ENCODE measurements at regions not wholly inside any gene's neighbourhood (a gene's known extent, or its start where the extent isn't known, plus 50 kb on each side); places are given as distances from the start of the nearest gene placed in this dataset.
"Not testable (repeated sequence)": the region's sequence is repeated elsewhere in the genome, so short reads cannot be mapped to it uniquely, and the experiment has no call there.

DNA sequence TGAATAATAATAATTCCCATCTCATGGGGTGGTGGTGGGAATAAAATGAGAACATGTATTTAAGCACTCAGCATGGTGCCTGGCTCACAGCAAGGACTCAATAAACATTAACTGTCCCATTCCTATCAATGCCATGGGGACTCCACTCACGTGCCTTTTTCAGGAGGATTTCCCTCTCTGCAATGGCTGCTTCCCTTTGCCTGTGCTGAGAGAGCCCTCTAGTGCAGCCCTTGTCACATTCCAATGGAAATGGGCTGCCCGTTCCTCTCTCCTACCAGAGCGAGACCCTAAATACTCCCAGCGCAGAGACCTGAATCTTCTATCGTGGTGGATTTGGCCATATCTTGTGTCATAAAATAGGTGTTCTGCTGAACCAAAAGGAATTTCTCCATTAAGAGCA, 621.5 kb upstream of the B3GAT1 start:
- H3K27ac Mint-ChIP-seq, result no peak overlapping the region
- no peaks in the 10 kb centered on the region for H3K4me1 Mint-ChIP-seq (ENCODE audit: low read depth in 2 of 2)
- ATAC-seq (no peak), DNase-seq (ENCODE audit: low spot score) (no peak)
- no peaks in the 10 kb centered on the region for H3K36me3 Mint-ChIP-seq
- peaks cover 0 to 31% of the 10 kb centered on the region in 2 donors for H3K27me3 Mint-ChIP-seq
- no peak overlapping the region for H3K4me3 Mint-ChIP-seq
- H3K9me3 Mint-ChIP-seq, result no peaks in the 10 kb centered on the region

DNA sequence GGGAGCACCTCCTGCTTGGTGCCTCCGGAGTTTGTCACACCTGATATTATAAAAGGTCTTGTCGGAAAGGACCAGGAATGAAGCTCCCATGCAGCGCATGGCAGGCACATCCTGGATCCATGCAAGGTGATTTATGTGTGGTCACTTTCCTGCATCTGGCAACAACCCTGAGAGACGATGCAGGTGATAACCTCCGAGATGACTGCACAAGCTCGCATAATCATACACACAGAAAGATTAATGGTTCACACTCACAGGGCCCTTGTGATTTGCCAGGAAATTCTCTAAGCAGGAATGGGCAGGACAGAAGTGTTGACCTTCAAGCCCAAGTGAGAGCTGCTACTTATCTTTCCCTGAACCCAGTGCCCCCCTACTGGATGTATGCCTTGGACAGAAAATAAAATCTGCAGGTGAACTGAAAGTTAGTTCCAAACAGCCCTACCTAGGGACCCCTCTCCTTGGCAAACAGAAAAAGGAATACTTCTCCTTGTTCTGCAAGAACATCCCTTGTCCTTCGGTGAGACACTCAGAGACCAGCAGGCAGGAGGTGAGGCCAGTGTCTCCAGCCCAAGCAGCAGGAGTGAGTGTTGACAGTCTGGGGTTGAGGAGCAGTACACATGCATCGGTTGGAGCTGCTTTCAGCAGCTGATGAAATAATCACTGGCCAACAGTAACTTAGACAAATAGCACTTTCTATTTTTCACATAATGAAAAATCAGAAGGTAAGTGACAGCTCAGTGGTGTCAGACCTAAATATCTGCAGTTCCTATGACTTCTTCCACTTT, 619.4 kb upstream of the B3GAT1 start:
- H3K4me1 Mint-ChIP-seq (ENCODE audit: low read depth in 2 of 2), result no peaks in the 10 kb centered on the region
- H3K27me3 Mint-ChIP-seq, result peaks cover 2 to 36% of the 10 kb centered on the region in 2 donors
- H3K36me3 Mint-ChIP-seq, result no peaks in the 10 kb centered on the region
- DNase-seq (ENCODE audit: low spot score), result no peak
- no peak overlapping the region for H3K27ac Mint-ChIP-seq
- no peak overlapping the region for H3K4me3 Mint-ChIP-seq
- H3K9me3 Mint-ChIP-seq, result peaks cover 3% of the 10 kb centered on the region
- no peak for ATAC-seq

DNA sequence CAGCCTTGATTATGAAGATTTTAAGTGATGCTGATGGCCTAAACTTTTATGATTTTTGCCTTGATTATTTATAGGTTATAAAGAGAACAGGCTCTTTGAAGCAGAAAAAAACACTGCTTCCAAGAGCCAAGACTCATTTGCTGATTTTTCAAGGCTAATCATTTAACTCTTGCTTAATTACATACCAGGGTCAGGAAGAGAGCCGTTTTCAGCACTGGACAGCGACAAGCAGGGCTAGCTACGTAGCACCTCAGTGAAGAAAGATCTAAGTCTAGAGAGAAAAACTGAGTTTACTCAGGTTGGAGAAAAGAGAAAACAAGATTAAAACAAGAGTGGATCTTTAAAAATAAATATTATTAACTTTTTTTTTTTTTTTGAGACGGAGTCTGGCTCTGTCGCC, 615.4 kb upstream of the B3GAT1 start:
- DNase-seq (ENCODE audit: low spot score), result no peak
- peaks cover 3% of the 10 kb centered on the region for H3K9me3 Mint-ChIP-seq
- no peak for ATAC-seq
- H3K27ac Mint-ChIP-seq, result no peak overlapping the region
- H3K4me1 Mint-ChIP-seq (ENCODE audit: low read depth in 2 of 2), result no peaks in the 10 kb centered on the region
- H3K27me3 Mint-ChIP-seq, result peaks cover 2 to 31% of the 10 kb centered on the region in 2 donors
- no peak overlapping the region for H3K4me3 Mint-ChIP-seq
- no peaks in the 10 kb centered on the region for H3K36me3 Mint-ChIP-seq

DNA sequence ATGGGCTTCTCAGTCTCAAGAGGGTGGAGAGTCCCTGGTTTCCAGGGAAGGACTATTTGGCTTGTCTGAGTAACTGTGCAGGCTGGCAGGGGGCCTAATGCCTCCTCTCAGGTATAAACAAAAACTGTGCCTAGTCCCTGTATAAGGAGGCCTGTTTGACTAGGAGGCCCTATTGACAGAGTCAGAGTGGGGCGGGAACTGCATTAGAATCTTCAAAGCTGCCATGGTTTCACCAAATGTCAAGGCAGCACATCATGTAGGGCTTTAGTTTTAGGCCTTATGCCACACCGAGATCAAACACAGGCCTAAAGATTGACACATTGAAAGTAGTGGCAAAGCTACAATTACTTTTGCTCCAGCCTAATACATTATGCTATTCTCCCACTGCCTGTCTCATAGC, 611.5 kb upstream of the B3GAT1 start:
- no peak overlapping the region for H3K27ac Mint-ChIP-seq
- peaks cover 2 to 17% of the 10 kb centered on the region in 2 donors for H3K27me3 Mint-ChIP-seq
- no peak overlapping the region for H3K4me3 Mint-ChIP-seq
- DNase-seq (ENCODE audit: low spot score) (no peak), ATAC-seq (no peak)
- H3K4me1 Mint-ChIP-seq (ENCODE audit: low read depth in 2 of 2), result peaks cover 4 to 8% of the 10 kb centered on the region in 2 donors
- H3K9me3 Mint-ChIP-seq, result peaks cover 3% of the 10 kb centered on the region
- H3K36me3 Mint-ChIP-seq, result no peaks in the 10 kb centered on the region

DNA sequence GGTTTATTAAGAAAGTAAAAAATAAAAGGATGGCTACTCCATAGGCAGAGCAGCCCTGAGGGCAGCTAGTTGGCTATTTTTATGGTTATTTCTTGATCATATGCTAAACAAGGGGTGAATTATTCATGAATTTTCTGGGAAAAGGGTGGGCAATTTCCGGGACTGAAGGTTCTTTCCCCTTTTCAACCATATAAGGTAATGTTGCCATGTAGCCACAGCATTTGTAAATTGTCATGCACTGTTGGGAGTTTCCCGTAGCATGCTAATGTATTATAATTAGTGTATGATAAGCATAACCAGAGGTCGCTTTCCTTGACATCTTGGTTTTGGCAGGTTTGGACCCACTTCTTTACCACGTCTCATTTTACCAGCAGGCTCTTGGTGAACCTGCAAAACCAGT, 610.4 kb upstream of the B3GAT1 start:
- peaks cover 1% of the 10 kb centered on the region for H3K9me3 Mint-ChIP-seq
- peaks cover 1 to 16% of the 10 kb centered on the region in 2 donors for H3K27me3 Mint-ChIP-seq
- H3K27ac Mint-ChIP-seq, result no peak overlapping the region
- H3K36me3 Mint-ChIP-seq, result no peaks in the 10 kb centered on the region
- H3K4me1 Mint-ChIP-seq (ENCODE audit: low read depth in 2 of 2), result peaks cover 4 to 8% of the 10 kb centered on the region in 2 donors
- H3K4me3 Mint-ChIP-seq, result no peak overlapping the region
- DNase-seq (ENCODE audit: low spot score), result no peak
- no peak for ATAC-seq

DNA sequence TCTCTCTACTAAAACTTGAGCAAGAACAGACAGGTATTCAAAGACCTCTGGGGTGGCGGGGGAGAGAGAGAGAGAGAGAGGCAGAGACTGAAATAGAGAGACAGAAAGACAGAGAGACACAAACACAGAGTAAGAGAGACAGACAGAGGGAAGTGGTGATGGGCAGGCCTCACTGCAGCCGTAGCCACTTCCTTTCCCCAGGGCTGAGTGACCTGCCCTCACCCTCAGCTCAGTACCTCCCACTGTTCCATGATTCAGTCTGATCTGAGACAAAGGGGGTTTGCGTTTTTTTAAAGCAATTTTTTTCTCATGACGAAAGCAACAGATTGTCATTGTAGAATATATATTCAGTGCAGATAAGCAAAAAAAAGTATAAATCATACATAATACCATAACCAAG, 607.9 kb upstream of the B3GAT1 start:
- no peak for DNase-seq (ENCODE audit: low spot score)
- peaks cover 4 to 8% of the 10 kb centered on the region in 2 donors for H3K4me1 Mint-ChIP-seq (ENCODE audit: low read depth in 2 of 2)
- H3K36me3 Mint-ChIP-seq, result no peaks in the 10 kb centered on the region
- no peak overlapping the region for H3K4me3 Mint-ChIP-seq
- no peaks in the 10 kb centered on the region for H3K9me3 Mint-ChIP-seq
- H3K27ac Mint-ChIP-seq, result no peak overlapping the region
- no peak for ATAC-seq
- H3K27me3 Mint-ChIP-seq, result peaks cover 0 to 8% of the 10 kb centered on the region in 2 donors

DNA sequence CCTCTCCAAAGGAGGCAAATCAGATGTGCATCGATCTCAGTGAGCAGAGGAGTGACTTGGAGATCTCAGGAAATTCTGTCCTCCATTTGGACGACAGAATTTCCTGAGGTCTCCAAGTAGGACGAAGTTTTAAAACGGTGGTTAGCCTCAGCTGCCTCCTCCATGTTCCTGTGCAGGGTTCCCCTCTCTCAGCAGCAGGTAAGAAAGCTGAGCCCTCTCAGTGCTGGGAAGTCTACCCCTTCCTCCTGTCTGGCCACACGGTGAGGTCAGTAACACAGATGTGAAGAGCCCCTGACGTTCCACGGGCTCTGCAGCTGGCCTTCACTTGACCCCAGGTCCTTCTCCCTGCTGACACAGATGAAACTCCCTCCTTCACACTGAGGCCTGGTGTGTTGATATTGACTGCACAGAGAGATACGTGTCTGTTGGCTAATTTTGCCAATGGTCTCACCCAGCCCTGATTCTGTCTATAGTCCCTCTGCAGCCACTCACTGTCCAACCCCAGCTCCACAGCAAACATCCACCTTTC, 607.4 kb upstream of the B3GAT1 start:
- Mint-ChIP-seq H3K4me3 (no peak overlapping the region), H3K27ac (no peak overlapping the region), H3K36me3 (no peaks in the 10 kb centered on the region), H3K27me3 (peaks cover 0 to 11% of the 10 kb centered on the region in 2 donors), H3K9me3 (no peaks in the 10 kb centered on the region), H3K4me1 (ENCODE audit: low read depth in 2 of 2) (peaks cover 4 to 8% of the 10 kb centered on the region in 2 donors)
- DNase-seq (ENCODE audit: low spot score) (no peak), ATAC-seq (no peak)

DNA sequence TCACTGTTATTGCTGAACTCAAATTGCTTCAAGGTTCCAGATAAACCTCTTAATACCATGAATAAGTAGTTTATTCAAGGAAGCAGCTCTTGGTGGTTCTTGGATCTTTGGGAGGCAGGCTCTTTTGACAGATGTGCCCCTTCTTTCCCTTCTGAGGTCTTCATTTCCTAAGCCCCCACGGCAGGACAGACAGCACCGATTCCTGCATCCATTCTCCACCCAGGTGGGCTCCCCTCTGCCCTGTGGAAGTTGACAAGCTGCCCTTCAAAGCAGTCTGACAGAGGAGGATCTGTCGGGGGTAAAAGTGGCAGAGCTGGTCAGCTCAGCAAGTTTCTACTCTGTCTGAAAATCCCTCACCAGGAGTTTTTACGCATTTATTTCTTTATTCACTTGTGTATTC, 605.3 kb upstream of the B3GAT1 start:
- peaks cover 3% of the 10 kb centered on the region for H3K9me3 Mint-ChIP-seq
- H3K27me3 Mint-ChIP-seq, result peaks cover 4 to 29% of the 10 kb centered on the region in 2 donors
- peaks cover 7% of the 10 kb centered on the region for H3K36me3 Mint-ChIP-seq

DNA sequence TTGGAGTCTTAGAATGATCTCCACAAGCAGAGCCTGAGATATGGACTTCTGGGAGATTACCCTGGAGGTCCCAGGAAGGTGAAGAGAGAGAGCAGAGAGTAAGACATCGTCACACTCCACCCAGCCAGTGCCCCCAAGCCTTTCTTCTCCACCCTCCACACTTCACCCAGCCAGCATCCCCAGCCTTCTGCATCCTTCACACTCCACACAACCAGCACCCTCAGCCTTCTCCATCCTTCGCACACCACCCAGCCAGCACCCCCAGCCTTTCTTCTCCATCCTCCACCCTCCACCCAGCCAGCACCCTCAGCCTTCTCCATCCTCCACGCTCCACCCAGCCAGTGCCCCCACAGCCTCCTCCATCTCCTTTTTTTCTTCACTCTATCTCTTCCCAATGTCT, 603.9 kb upstream of the B3GAT1 start:
- DNase-seq (ENCODE audit: low spot score) (no peak), ATAC-seq (no peak)
- Mint-ChIP-seq H3K4me3 (no peak overlapping the region), H3K9me3 (peaks cover 3% of the 10 kb centered on the region), H3K27ac (no peak overlapping the region), H3K27me3 (peaks cover 4 to 29% of the 10 kb centered on the region in 2 donors), H3K4me1 (ENCODE audit: low read depth in 2 of 2) (peaks cover 0 to 3% of the 10 kb centered on the region in 2 donors), H3K36me3 (peaks cover 7% of the 10 kb centered on the region)

More for the DNA sequence above, 605.3 kb upstream of the B3GAT1 start:
- Mint-ChIP-seq H3K4me1 (ENCODE audit: low read depth in 2 of 2) (peaks cover 4 to 8% of the 10 kb centered on the region in 2 donors), H3K27ac (no peak overlapping the region), H3K4me3 (no peak overlapping the region)
- DNase-seq (ENCODE audit: low spot score) (no peak), ATAC-seq (no peak)

DNA sequence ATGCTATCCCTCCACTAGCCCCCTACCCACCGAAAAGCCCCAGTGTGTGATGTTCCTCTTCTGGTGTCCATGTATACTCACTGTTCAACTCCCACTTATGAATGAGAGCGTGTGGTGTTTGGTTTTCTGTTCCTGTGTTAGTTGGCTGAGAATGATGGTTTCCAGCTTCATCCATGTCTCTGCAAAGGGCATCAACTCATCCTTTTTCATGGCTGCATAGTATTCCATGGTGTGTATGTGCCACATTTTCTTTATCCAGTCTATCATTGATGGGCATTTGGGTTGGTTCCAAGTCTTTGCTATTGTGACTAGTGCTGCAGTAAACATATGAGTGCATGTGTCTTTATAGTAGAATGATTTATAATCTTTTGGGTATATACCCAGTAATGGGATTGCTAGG, 599.3 kb upstream of the B3GAT1 start:
- DNase-seq (ENCODE audit: low spot score); H3K27ac Mint-ChIP-seq; H3K9me3 Mint-ChIP-seq; H3K4me3 Mint-ChIP-seq; H3K4me1 Mint-ChIP-seq (ENCODE audit: low read depth in 2 of 2); ATAC-seq; H3K36me3 Mint-ChIP-seq: not testable (repeated sequence)
- H3K27me3 Mint-ChIP-seq, result peaks cover 7 to 29% of the 10 kb centered on the region in 2 donors

DNA sequence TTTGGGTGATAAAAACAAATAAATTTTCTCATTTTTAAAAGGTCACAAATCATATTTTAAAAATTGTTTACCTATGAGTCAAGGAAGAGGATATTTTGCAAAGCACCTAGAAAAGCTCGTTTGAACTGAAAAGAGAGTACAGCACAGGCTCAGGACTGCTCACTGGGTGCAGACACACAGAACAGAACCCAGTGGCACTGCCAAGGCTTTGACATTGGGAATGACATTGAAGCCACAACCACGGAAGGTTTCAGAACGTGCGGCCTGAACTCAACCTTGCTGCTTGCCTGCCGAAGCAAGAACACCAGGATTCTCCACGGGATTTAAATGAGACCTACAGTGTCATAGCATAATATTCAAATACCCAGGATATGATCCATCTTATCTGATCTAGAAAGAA, 597.1 kb upstream of the B3GAT1 start:
- ATAC-seq, result no peak
- Mint-ChIP-seq H3K4me1 (ENCODE audit: low read depth in 2 of 2) (no peaks in the 10 kb centered on the region), H3K27me3 (peaks cover 7 to 21% of the 10 kb centered on the region in 2 donors), H3K4me3 (no peak overlapping the region), H3K27ac (no peak overlapping the region), H3K36me3 (peaks cover 7% of the 10 kb centered on the region), H3K9me3 (peaks cover 3% of the 10 kb centered on the region)
- no peak for DNase-seq (ENCODE audit: low spot score)

DNA sequence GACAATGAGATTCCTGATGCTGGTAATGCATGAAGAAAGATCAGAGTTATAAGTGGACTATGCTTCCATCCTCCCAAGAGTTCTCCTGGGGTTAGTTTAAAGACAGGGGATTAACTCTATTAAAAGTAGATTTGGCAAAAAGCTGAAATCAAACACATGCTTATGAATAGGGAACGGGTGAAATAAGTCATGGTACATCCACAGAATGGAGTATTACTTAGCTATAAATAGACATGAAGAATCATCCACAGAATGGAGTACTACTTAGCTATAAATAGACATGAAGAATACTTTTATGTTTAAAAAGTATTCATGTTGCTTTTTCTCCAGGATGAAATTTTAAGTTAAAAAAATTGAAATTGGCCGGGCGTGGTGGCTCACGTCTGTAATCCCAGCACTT, 596.4 kb upstream of the B3GAT1 start:
- Mint-ChIP-seq H3K4me1 (ENCODE audit: low read depth in 2 of 2) (no peaks in the 10 kb centered on the region), H3K4me3 (no peak overlapping the region), H3K27me3 (peaks cover 3 to 14% of the 10 kb centered on the region in 2 donors), H3K27ac (no peak overlapping the region), H3K36me3 (peaks cover 7% of the 10 kb centered on the region), H3K9me3 (no peaks in the 10 kb centered on the region)
- ATAC-seq, result no peak
- no peak for DNase-seq (ENCODE audit: low spot score)

DNA sequence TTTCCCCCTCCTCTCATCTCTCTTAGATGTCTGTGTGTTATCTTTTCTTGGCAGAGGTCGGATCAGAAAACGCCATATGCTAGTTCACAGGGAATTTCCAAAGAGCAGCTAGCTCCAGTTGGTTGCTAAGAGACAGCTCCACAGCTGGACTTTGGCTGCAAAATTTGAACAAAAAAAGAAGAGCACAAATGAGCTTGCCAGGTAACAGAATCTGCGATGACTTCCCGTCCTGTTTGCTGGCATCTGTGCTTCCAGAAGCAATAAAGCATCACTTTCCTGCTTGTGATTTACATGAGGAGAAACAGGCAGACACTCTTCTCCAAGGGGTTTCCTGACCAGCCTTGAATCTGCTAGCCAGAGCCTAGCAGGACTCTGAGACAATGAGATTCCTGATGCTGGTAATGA, 596.0 kb upstream of the B3GAT1 start:
- Mint-ChIP-seq H3K4me3 (no peak overlapping the region), H3K27ac (no peak overlapping the region), H3K27me3 (peaks cover 3 to 9% of the 10 kb centered on the region in 2 donors), H3K4me1 (ENCODE audit: low read depth in 2 of 2) (no peaks in the 10 kb centered on the region), H3K36me3 (peaks cover 3% of the 10 kb centered on the region), H3K9me3 (no peaks in the 10 kb centered on the region)
- DNase-seq (ENCODE audit: low spot score), result no peak
- no peak for ATAC-seq

DNA sequence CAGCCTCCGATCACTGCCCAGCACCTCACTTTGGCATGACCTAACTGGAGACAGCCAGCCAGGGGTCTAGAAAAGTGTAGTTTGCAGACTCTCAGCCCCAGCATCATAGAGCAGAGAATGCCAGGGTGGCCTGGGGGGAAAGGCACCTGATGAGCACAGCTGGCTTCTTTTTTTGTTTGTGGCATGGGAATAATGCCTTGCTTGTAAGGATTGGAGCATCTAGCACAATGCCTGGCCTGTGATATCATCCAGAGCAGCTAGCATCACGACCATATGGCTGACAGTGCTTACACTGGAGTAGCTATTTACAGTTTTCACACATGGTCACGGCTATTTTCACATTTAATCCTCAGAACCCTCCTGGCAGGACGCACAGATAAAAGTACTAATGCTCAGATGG, 594.8 kb upstream of the B3GAT1 start:
- H3K9me3 Mint-ChIP-seq, result no peaks in the 10 kb centered on the region
- no peaks in the 10 kb centered on the region for H3K4me1 Mint-ChIP-seq (ENCODE audit: low read depth in 2 of 2)
- no peak for ATAC-seq
- DNase-seq (ENCODE audit: low spot score), result no peak
- H3K27ac Mint-ChIP-seq, result no peak overlapping the region
- peaks cover 3 to 6% of the 10 kb centered on the region in 2 donors for H3K27me3 Mint-ChIP-seq
- H3K36me3 Mint-ChIP-seq, result no peaks in the 10 kb centered on the region
- no peak overlapping the region for H3K4me3 Mint-ChIP-seq

Measured in natural killer cell treated with Interleukin-12 subunit alpha and Interleukin-12 subunit beta and Interleukin-15 and Interleukin-18, amount 100 ng/mL, for 72 hours (primary cell).